Left lung (tissue), 4 donors: ENCODE measurements at regions not wholly inside any gene's neighbourhood (a gene's known extent, or its start where the extent isn't known, plus 50 kb on each side); places are given as distances from the start of the nearest gene placed in this dataset.

Source experiments
- ATAC-seq: fragments of 200-7000 bp; cut with Tn5 transposase; one replicate; pipeline ENCODE4 v1.9.1; 2020; ENCODE audit warnings: moderate library complexity
- DNase-seq, 4 donors: peaks; one replicate each; pipeline ENCODE4 v3.0.0-alpha.2; 2013 to 2020
- H3K27ac ChIP-seq, 2 donors: fragments of 200-600 bp; sonication (generic) in 1 of 2; one replicate each; pipeline versions ENCODE4 v1.5.0 to v1.8.0; 2020 to 2021
- H3K27me3 ChIP-seq, 2 donors: fragments of 200-600 bp; sonication (generic) in 1 of 2; one replicate each; pipeline versions ENCODE4 v1.5.0 to v1.8.0; 2020 to 2021
- H3K36me3 ChIP-seq, 2 donors: fragments of 200-600 bp; sonication (generic) in 1 of 2; one replicate each; pipeline versions ENCODE4 v1.5.0 to v1.8.0; 2020 to 2021
- H3K4me1 ChIP-seq, 2 donors: fragments of 200-600 bp; one replicate each; pipeline ENCODE4 v1.8.0; 2021
- H3K4me3 ChIP-seq, 2 donors: fragments of 200-600 bp; sonication (generic) in 1 of 2; one replicate each; pipeline versions ENCODE4 v1.5.0 to v1.8.0; 2020 to 2021; ENCODE audit warnings: mild to moderate bottlenecking in 1 of 2
- H3K9me3 ChIP-seq, 2 donors: fragments of 200-600 bp; sonication (generic) in 1 of 2; one replicate each; pipeline versions ENCODE4 v1.5.0 to v1.8.0; 2020 to 2021
- CTCF ChIP-seq, 2 donors: fragments of 200-600 bp; sonication (generic) in 1 of 2; IDR thresholded peaks; one replicate each; pipeline versions ENCODE4 v1.5.0 to v1.8.0; 2021; ENCODE audit warnings: antibody characterized with exemption in 2 of 2
- intact Hi-C, 2 donors: fragments of 100-400 bp; cut with DNase I; formaldehyde crosslinking; loops; one replicate each; pipeline versions ENCODE4 v1.11.2 to v1.14.2; 2022
- donor health status: DM: no; HTN: yes; CAD: no.
- donor health status: DM: no; HTN: no; CAD: no.

DNA sequence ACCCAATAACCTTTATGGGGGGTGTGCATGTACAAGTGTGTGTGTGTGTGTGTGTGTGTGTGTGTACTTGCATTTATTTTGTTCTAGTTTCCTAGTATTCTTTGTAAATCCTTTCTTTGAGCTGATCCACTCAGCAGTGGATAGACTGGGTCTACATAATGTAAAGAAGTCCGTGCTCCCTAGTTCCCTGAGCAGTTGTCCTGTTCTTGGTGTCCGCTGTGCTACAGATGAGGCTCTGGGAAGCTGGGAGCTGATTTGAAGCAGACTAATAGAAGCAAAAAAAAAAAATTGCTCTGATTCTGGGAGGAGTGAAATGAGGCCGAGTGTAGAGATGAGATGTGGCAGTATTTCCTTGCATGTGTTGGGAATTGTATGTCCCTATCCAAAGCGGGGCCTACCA is 150.4 kb upstream of the WSCD2 start:
- TF ChIP-seq CTCF (IDR thresholded peaks at IDR 0.05), result no peak
- DNase-seq (no peak), ATAC-seq (no peak)
- H3K9me3 ChIP-seq, result peaks cover 0 to 13% of the 10 kb centered on the region in 2 donors
- peaks cover 0 to 28% of the 10 kb centered on the region in 2 donors for H3K27me3 ChIP-seq
- no peak overlapping the region for H3K4me3 ChIP-seq
- intact Hi-C loops, result no loop called here
- H3K27ac ChIP-seq, result no peak overlapping the region
- no peaks in the 10 kb centered on the region for H3K36me3 ChIP-seq
- H3K4me1 ChIP-seq, result no peaks in the 10 kb centered on the region

DNA sequence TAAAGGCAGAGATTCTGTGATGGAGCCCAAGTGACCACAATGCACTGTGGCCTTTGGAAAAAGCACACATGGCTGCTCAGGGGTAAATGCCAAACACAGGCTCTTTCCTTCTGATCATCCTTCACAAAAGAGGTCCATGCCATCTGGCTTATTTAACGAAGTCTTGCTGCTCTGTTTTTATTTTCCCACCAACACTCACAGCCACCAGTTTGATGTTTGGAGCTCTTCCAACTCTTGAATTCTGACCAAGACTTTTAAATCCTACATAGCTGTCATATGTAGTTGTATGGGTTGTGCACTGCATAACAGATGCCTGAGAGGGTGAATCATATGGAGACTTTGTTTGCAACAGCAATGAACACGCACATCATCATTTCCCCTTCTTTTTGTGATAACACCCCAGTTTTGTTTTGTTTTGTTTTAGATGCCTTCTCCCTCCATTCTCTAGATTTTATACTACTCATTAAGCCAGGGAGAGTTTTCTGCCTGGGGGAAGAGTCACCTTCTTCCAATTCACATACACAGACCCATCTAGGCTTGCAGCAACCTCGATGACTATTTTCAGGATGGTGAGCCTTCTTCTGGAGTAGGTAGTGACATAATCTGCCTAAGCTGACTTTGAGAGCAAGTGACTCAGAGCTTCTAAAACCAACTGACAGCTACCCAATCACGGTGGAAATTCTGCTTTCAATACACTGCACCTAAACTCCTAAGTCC is 145.2 kb upstream of the WSCD2 start:
- DNase-seq, result no peak
- no peaks in the 10 kb centered on the region for H3K4me1 ChIP-seq
- no peaks in the 10 kb centered on the region for H3K9me3 ChIP-seq
- ATAC-seq, result no peak
- no peak overlapping the region for H3K27ac ChIP-seq
- no peak for TF ChIP-seq CTCF (IDR thresholded peaks at IDR 0.05)
- intact Hi-C loops, result no loop called here
- H3K4me3 ChIP-seq, result no peak overlapping the region
- peaks cover 0 to 33% of the 10 kb centered on the region in 2 donors for H3K27me3 ChIP-seq
- H3K36me3 ChIP-seq, result no peaks in the 10 kb centered on the region

GRCh38 chr12:107984973-107985372 is 144.1 kb upstream of the WSCD2 start:
- H3K36me3 ChIP-seq, result no peaks in the 10 kb centered on the region
- ATAC-seq (no peak), DNase-seq (no peak)
- H3K4me3 ChIP-seq, result no peak overlapping the region
- peaks cover 0 to 31% of the 10 kb centered on the region in 2 donors for H3K27me3 ChIP-seq
- intact Hi-C loops, result no loop called here
- no peaks in the 10 kb centered on the region for H3K4me1 ChIP-seq
- no peak for TF ChIP-seq CTCF (IDR thresholded peaks at IDR 0.05)
- no peak overlapping the region for H3K27ac ChIP-seq
- no peaks in the 10 kb centered on the region for H3K9me3 ChIP-seq

GRCh38 chr12:107986183-107986582 is 142.9 kb upstream of the WSCD2 start:
- no peak overlapping the region for H3K27ac ChIP-seq
- DNase-seq, result no peak
- intact Hi-C loops, result no loop called here
- no peaks in the 10 kb centered on the region for H3K9me3 ChIP-seq
- H3K4me3 ChIP-seq, result no peak overlapping the region
- H3K36me3 ChIP-seq, result no peaks in the 10 kb centered on the region
- H3K4me1 ChIP-seq, result no peaks in the 10 kb centered on the region
- ATAC-seq, result no peak
- peaks cover 0 to 24% of the 10 kb centered on the region in 2 donors for H3K27me3 ChIP-seq
- TF ChIP-seq CTCF (IDR thresholded peaks at IDR 0.05), result no peak

GRCh38 chr12:107990325-107990724 is 138.8 kb upstream of the WSCD2 start:
- no peak overlapping the region for H3K27ac ChIP-seq
- no peaks in the 10 kb centered on the region for H3K36me3 ChIP-seq
- DNase-seq (peak in 1 of 4 donors; percentile 23), ATAC-seq (peak; percentile 43)
- no peak overlapping the region for H3K4me3 ChIP-seq
- intact Hi-C loops, result loop anchor here in 1 of 2 donors (10.0 kb wide), 1 partner anchor 474 kb away; no protein-coding TSS in a partner anchor
- no peaks in the 10 kb centered on the region for H3K9me3 ChIP-seq
- peaks cover 5 to 9% of the 10 kb centered on the region in 2 donors for H3K27me3 ChIP-seq
- no peaks in the 10 kb centered on the region for H3K4me1 ChIP-seq
- peak in 1 of 2 donors; percentile 18 for TF ChIP-seq CTCF (IDR thresholded peaks at IDR 0.05)
